ENCODE measurements at regions not wholly inside any gene's neighbourhood (a gene's known extent, or its start where the extent isn't known, plus 50 kb on each side); places are given as distances from the start of the nearest gene placed in this dataset.

- no peak for TF ChIP-seq CTCF (IDR thresholded peaks at IDR 0.05)
- no peak for TF ChIP-seq POLR2A (IDR thresholded peaks at IDR 0.05)
Observed at GRCh38 chr4:45280121-45280520, 553.8 kb upstream of the GNPDA2 start.

All from right lobe of liver (tissue), 4 donors.